Adrenal gland (tissue), 5 donors: ENCODE measurements at regions not wholly inside any gene's neighbourhood (a gene's known extent, or its start where the extent isn't known, plus 50 kb on each side); places are given as distances from the start of the nearest gene placed in this dataset.

ENCODE experiments used
- CTCF ChIP-seq, 6 experiments: fragments of 450-650 bp in 4 of 6; fragments of 200-600 bp in 2 of 6; sonication (generic) in 1 of 6; IDR thresholded peaks; 1 replicate in 5 of 6; 2 replicates in 1 of 6; pipeline versions ENCODE4 v1.5.1 to v1.8.0; 2016 to 2021; ENCODE audit warnings: antibody characterized with exemption in 6 of 6, mild to moderate bottlenecking in 2 of 6, moderate library complexity in 1 of 6
- POLR2A ChIP-seq, 2 donors: fragments of 450-650 bp; IDR thresholded peaks; one replicate each; pipeline ENCODE4 v1.6.1; 2017; ENCODE audit warnings: antibody characterized with exemption in 2 of 2, mild to moderate bottlenecking in 2 of 2, moderate library complexity in 1 of 2
- donor health status: DM: no; HTN: no; CAD: no.

- TF ChIP-seq CTCF (IDR thresholded peaks at IDR 0.05) (no peak), POLR2A (IDR thresholded peaks at IDR 0.05) (no peak)
These were observed 477.5 kb upstream of the NMUR2 start for GRCh38 chr5:152882621-152883020.
